Inflammatory macrophage (primary cell): ENCODE measurements at regions not wholly inside any gene's neighbourhood (a gene's known extent, or its start where the extent isn't known, plus 50 kb on each side); places are given as distances from the start of the nearest gene placed in this dataset.
A peak's percentile ranks its signal among the peaks of the same experiment; 100 is the strongest.

Experiments used
- DNase-seq, 2 donors: peaks; one replicate each; pipeline ENCODE4 v3.0.0-alpha.2; 2020 to 2022

- DNase-seq, result no peak
Measured at GRCh38 chr10:120300513-120300912, 156.5 kb upstream of the PLPP4 start.

- DNase-seq, result no peak
Measured at GRCh38 chr10:120308589-120308988, 148.4 kb upstream of the PLPP4 start.

- no peak for DNase-seq
Measured at GRCh38 chr10:120313715-120314114, 143.3 kb upstream of the PLPP4 start.

- no peak for DNase-seq
Measured at GRCh38 chr10:120314442-120314841, 142.6 kb upstream of the PLPP4 start.

GRCh38 chr10:120318862-120319261, 138.2 kb upstream of the PLPP4 start:
- DNase-seq, result no peak

GRCh38 chr10:120327675-120328074, 129.4 kb upstream of the PLPP4 start:
- no peak for DNase-seq

- DNase-seq, result no peak
Measured at GRCh38 chr10:120328647-120329046, 128.4 kb upstream of the PLPP4 start.

GRCh38 chr10:120335553-120335952, 121.5 kb upstream of the PLPP4 start:
- no peak for DNase-seq

- DNase-seq, result no peak
Measured at GRCh38 chr10:120336306-120336910, 120.6 kb upstream of the PLPP4 start.

- DNase-seq, result peak; percentile 46 to 55
Measured at GRCh38 chr10:120336911-120337540, 120.0 kb upstream of the PLPP4 start.

GRCh38 chr10:120342115-120342714, 114.8 kb upstream of the PLPP4 start:
- DNase-seq, result no peak

- DNase-seq, result no peak
Measured at GRCh38 chr10:120345186-120345585, 111.8 kb upstream of the PLPP4 start.

- DNase-seq, result no peak
Measured at GRCh38 chr10:120347644-120348043, 109.4 kb upstream of the PLPP4 start.

- DNase-seq, result no peak
Measured at GRCh38 chr10:120349069-120349468, 108.0 kb upstream of the PLPP4 start.

GRCh38 chr10:120355425-120355824, 101.6 kb upstream of the PLPP4 start:
- DNase-seq, result no peak

GRCh38 chr10:120360571-120360970, 96.5 kb upstream of the PLPP4 start:
- no peak for DNase-seq

GRCh38 chr10:120365872-120366271, 91.2 kb upstream of the PLPP4 start:
- no peak for DNase-seq

- DNase-seq, result no peak
Measured at GRCh38 chr10:120367341-120367740, 89.7 kb upstream of the PLPP4 start.

GRCh38 chr10:120368338-120368737, 88.7 kb upstream of the PLPP4 start:
- no peak for DNase-seq

- DNase-seq, result no peak
Measured at GRCh38 chr10:120368927-120369326, 88.1 kb upstream of the PLPP4 start.

GRCh38 chr10:120369856-120370276, 87.2 kb upstream of the PLPP4 start:
- no peak for DNase-seq

- DNase-seq, result no peak
Measured at GRCh38 chr10:120371856-120372255, 85.2 kb upstream of the PLPP4 start.

- no peak for DNase-seq
Measured at GRCh38 chr10:120372917-120373316, 84.1 kb upstream of the PLPP4 start.

- DNase-seq, result no peak
Measured at GRCh38 chr10:120375666-120376065, 81.4 kb upstream of the PLPP4 start.
